ENCODE measurements at regions not wholly inside any gene's neighbourhood (a gene's known extent, or its start where the extent isn't known, plus 50 kb on each side); places are given as distances from the start of the nearest gene placed in this dataset.

GRCh38 chr6:40726853-40727252 is 139.7 kb upstream of the LRFN2 start:
- TF ChIP-seq CTCF (IDR thresholded peaks at IDR 0.05; ENCODE audit: control extremely low read depth in 1 of 3, insufficient read depth in 1 of 3, low read depth in 1 of 3, low read length in 3 of 3) (no peak), JUND (IDR thresholded peaks at IDR 0.05; ENCODE audit: low read length) (no peak), POLR2AphosphoS5 (IDR thresholded peaks at IDR 0.05; ENCODE audit: low read depth, low read length) (no peak), SUZ12 (IDR thresholded peaks at IDR 0.05; ENCODE audit: low read length) (no peak), ZNF274 (IDR thresholded peaks at IDR 0.05; ENCODE audit: borderline replicate concordance, extremely low read depth, low read length) (no peak), JUN (IDR thresholded peaks at IDR 0.05; ENCODE audit: low read depth, low read length) (no peak), RNF2 (IDR thresholded peaks at IDR 0.05; ENCODE audit: borderline replicate concordance, low read depth, low read length, missing control alignments, poor library complexity, severe bottlenecking) (no peak), EZH2 (IDR thresholded peaks at IDR 0.05; ENCODE audit: low read depth, low read length, severe bottlenecking) (no peak)
